ENCODE measurements at regions not wholly inside any gene's neighbourhood (a gene's known extent, or its start where the extent isn't known, plus 50 kb on each side); places are given as distances from the start of the nearest gene placed in this dataset. TPM values are rescaled to one million over a fixed set of nuclear protein-coding genes. Genes with fewer than 3 reads are reported as not detected.

- TF ChIP-seq CTCF (IDR thresholded peaks at IDR 0.05) = no peak
- no peak for TF ChIP-seq POLR2A (IDR thresholded peaks at IDR 0.05)
- no peaks in the 10 kb centered on the region for H3K27me3 ChIP-seq
- no peaks in the 10 kb centered on the region for H3K9me3 ChIP-seq
- WGBS, 2 donors = 85 to 89% methylated on average over 3 of the region's 3 CpGs
- no peak for DNase-seq
- no peaks in the 10 kb centered on the region for H3K4me1 ChIP-seq
- no peak for ATAC-seq
- no peak overlapping the region for H3K4me3 ChIP-seq
- H3K27ac ChIP-seq = no peak overlapping the region
- intact Hi-C loops (cut with DNase I) = no loop called here
- no peaks in the 10 kb centered on the region for H3K36me3 ChIP-seq (replicated peaks in 1 of 2; ENCODE audit: insufficient read depth in 1 of 2, low read depth in 2 of 2)
Measured at GRCh38 chr15:87099916-87100315, 1020.2 kb downstream of the AGBL1 start.

GRCh38 chr15:87089551-87089950 is 1009.9 kb downstream of the AGBL1 start:
- Histone ChIP-seq H3K9me3 (no peaks in the 10 kb centered on the region), H3K36me3 (replicated peaks in 1 of 2; ENCODE audit: insufficient read depth in 1 of 2, low read depth in 2 of 2) (no peaks in the 10 kb centered on the region), H3K27me3 (no peaks in the 10 kb centered on the region), H3K4me1 (no peaks in the 10 kb centered on the region), H3K27ac (no peak overlapping the region), H3K4me3 (no peak overlapping the region)
- TF ChIP-seq POLR2A (IDR thresholded peaks at IDR 0.05) (no peak), CTCF (IDR thresholded peaks at IDR 0.05) (no peak)
- intact Hi-C loops (cut with DNase I) = no loop called here
- 78 to 84% methylated on average over 2 of the region's 2 CpGs for WGBS, 2 donors
- ATAC-seq (no peak), DNase-seq (no peak)

GRCh38 chr15:87083201-87083600 is 1003.5 kb downstream of the AGBL1 start:
- TF ChIP-seq POLR2A (IDR thresholded peaks at IDR 0.05) = no peak
- no peak for TF ChIP-seq CTCF (IDR thresholded peaks at IDR 0.05)
- no peaks in the 10 kb centered on the region for H3K9me3 ChIP-seq
- ATAC-seq = no peak
- no peaks in the 10 kb centered on the region for H3K27me3 ChIP-seq
- no peaks in the 10 kb centered on the region for H3K36me3 ChIP-seq (replicated peaks in 1 of 2; ENCODE audit: insufficient read depth in 1 of 2, low read depth in 2 of 2)
- DNase-seq = no peak
- intact Hi-C loops (cut with DNase I) = no loop called here
- H3K4me3 ChIP-seq = no peak overlapping the region
- WGBS, 2 donors = 64 to 70% methylated on average over 5 of the region's 5 CpGs
- H3K4me1 ChIP-seq = no peaks in the 10 kb centered on the region
- H3K27ac ChIP-seq = no peak overlapping the region

GRCh38 chr15:87082581-87082980 is 1002.9 kb downstream of the AGBL1 start:
- Histone ChIP-seq H3K4me1 (no peaks in the 10 kb centered on the region), H3K27ac (no peak overlapping the region), H3K4me3 (no peak overlapping the region), H3K36me3 (replicated peaks in 1 of 2; ENCODE audit: insufficient read depth in 1 of 2, low read depth in 2 of 2) (no peaks in the 10 kb centered on the region), H3K9me3 (no peaks in the 10 kb centered on the region), H3K27me3 (no peaks in the 10 kb centered on the region)
- TF ChIP-seq POLR2A (IDR thresholded peaks at IDR 0.05) (no peak), CTCF (IDR thresholded peaks at IDR 0.05) (no peak)
- DNase-seq = no peak
- intact Hi-C loops (cut with DNase I) = no loop called here
- 57 to 62% methylated on average over 2 of the region's 2 CpGs for WGBS, 2 donors
- no peak for ATAC-seq

- no peak overlapping the region for H3K4me3 ChIP-seq
- no peak for ATAC-seq
- intact Hi-C loops (cut with DNase I) = no loop called here
- H3K9me3 ChIP-seq = no peaks in the 10 kb centered on the region
- no peaks in the 10 kb centered on the region for H3K27me3 ChIP-seq
- H3K27ac ChIP-seq = no peak overlapping the region
- no peaks in the 10 kb centered on the region for H3K4me1 ChIP-seq
- DNase-seq = no peak
- WGBS, 2 donors = 57 to 58% methylated on average over 5 of the region's 5 CpGs
- no peak for TF ChIP-seq CTCF (IDR thresholded peaks at IDR 0.05)
- TF ChIP-seq POLR2A (IDR thresholded peaks at IDR 0.05) = no peak
- H3K36me3 ChIP-seq (replicated peaks in 1 of 2; ENCODE audit: insufficient read depth in 1 of 2, low read depth in 2 of 2) = no peaks in the 10 kb centered on the region
Measured at GRCh38 chr15:87080547-87080946, 1000.9 kb downstream of the AGBL1 start.

Small RNA genes lying in the stretch of these regions (small RNA-seq; reads per million reads assigned to genes)
- gene RNU6-185P = not detected

All from body of pancreas (tissue), 4 donors.